ENCODE measurements at regions not wholly inside any gene's neighbourhood (a gene's known extent, or its start where the extent isn't known, plus 50 kb on each side); places are given as distances from the start of the nearest gene placed in this dataset.

DNA sequence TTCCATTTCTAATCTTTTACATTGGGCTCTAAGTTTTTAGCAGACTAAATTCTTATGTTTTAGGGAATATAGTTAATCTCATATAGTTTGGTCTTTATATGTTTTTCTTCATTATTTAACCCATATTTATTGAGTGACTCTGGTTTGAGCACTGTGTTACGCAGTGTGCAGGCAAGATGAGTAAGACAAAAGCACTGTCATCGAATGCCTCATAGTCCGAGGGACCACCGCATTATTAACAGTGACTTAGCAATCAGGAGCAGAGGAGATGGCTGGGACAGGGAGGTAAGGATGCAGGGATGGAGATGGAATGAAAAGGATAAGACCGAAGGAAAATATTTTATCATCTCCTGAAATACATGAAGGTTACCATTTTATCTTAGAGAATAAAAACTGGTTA, 65.2 kb upstream of the CTSC start:
- ATAC-seq (ENCODE audit: low FRiP score in 2 of 2) (peak in 1 of 2 donors; percentile 43), DNase-seq (no peak)
- H3K36me3 ChIP-seq = no peaks in the 10 kb centered on the region
- no peak overlapping the region for H3K4me3 ChIP-seq
- no peaks in the 10 kb centered on the region for H3K9me3 ChIP-seq
- 89 to 94% methylated on average over 5 of the region's 5 CpGs for WGBS, 2 donors
- H3K27me3 ChIP-seq = no peaks in the 10 kb centered on the region
- peak overlapping the region in 2 of 4 donors; percentile 41 to 61 for H3K27ac ChIP-seq
- H3K4me1 ChIP-seq = peaks cover 9 to 20% (median 14%) of the 10 kb centered on the region in 4 donors
- TF ChIP-seq EP300 (IDR thresholded peaks at IDR 0.05) (no peak), CTCF (IDR thresholded peaks at IDR 0.05) (no peak), POLR2A (IDR thresholded peaks at IDR 0.05) (no peak), POLR2AphosphoS5 (IDR thresholded peaks at IDR 0.05) (no peak)

GRCh38 chr11:88402192-88402715, 64.7 kb upstream of the CTSC start:
- no peaks in the 10 kb centered on the region for H3K27me3 ChIP-seq
- no peak for TF ChIP-seq CTCF (IDR thresholded peaks at IDR 0.05)
- TF ChIP-seq EP300 (IDR thresholded peaks at IDR 0.05) = no peak
- TF ChIP-seq POLR2AphosphoS5 (IDR thresholded peaks at IDR 0.05) = no peak
- no peak for TF ChIP-seq POLR2A (IDR thresholded peaks at IDR 0.05)
- WGBS, 2 donors = 17 to 49% methylated on average over 2 of the region's 2 CpGs
- ATAC-seq (ENCODE audit: low FRiP score in 2 of 2) = peak in 1 of 2 donors; percentile 70
- H3K36me3 ChIP-seq = no peaks in the 10 kb centered on the region
- H3K4me1 ChIP-seq = peaks cover 9 to 20% (median 14%) of the 10 kb centered on the region in 4 donors
- H3K9me3 ChIP-seq = no peaks in the 10 kb centered on the region
- H3K27ac ChIP-seq = peak overlapping the region in 3 of 4 donors; percentile 1 to 61 (median 41)
- no peak for DNase-seq
- peak overlapping the region in 1 of 4 donors; percentile 3 for H3K4me3 ChIP-seq

GRCh38 chr11:88398791-88399570, 61.4 kb upstream of the CTSC start:
- H3K4me1 ChIP-seq = peaks cover 6 to 9% (median 8%) of the 10 kb centered on the region in 4 donors
- H3K27me3 ChIP-seq = no peaks in the 10 kb centered on the region
- ATAC-seq (ENCODE audit: low FRiP score in 2 of 2) (no peak), DNase-seq (no peak)
- 65 to 66% methylated on average over 3 of the region's 3 CpGs for WGBS, 2 donors
- H3K9me3 ChIP-seq = no peaks in the 10 kb centered on the region
- no peak overlapping the region for H3K4me3 ChIP-seq
- no peaks in the 10 kb centered on the region for H3K36me3 ChIP-seq
- no peak overlapping the region for H3K27ac ChIP-seq
- TF ChIP-seq POLR2AphosphoS5 (IDR thresholded peaks at IDR 0.05) (no peak), EP300 (IDR thresholded peaks at IDR 0.05) (no peak)

DNA sequence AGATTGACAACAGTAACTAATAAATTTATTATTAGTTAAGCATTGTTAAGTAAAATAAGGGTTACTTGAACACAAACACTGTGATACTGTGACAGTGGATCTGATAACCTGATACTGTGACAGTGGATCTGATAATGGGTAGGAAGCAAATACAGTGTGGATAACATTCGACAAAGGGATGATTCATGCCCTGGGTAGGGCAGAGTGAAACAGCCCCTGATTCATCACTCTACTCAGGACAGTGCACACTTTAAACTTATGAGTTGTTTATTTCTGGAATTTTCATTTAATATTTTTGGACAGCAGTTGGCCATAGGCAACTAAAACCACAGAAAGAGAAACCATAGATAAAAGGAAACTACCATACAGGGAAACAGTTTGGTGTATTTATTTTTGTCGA, 60.8 kb upstream of the CTSC start:
- DNase-seq (no peak), ATAC-seq (ENCODE audit: low FRiP score in 2 of 2) (peak in 1 of 2 donors; percentile 61)
- no peaks in the 10 kb centered on the region for H3K27me3 ChIP-seq
- 38 to 60% methylated on average over 2 of the region's 2 CpGs for WGBS, 2 donors
- H3K27ac ChIP-seq = no peak overlapping the region
- no peak overlapping the region for H3K4me3 ChIP-seq
- no peaks in the 10 kb centered on the region for H3K9me3 ChIP-seq
- H3K4me1 ChIP-seq = peaks cover 6 to 9% (median 8%) of the 10 kb centered on the region in 4 donors
- no peaks in the 10 kb centered on the region for H3K36me3 ChIP-seq
- no peak for TF ChIP-seq POLR2A (IDR thresholded peaks at IDR 0.05)
- no peak for TF ChIP-seq EP300 (IDR thresholded peaks at IDR 0.05)
- no peak for TF ChIP-seq POLR2AphosphoS5 (IDR thresholded peaks at IDR 0.05)
- TF ChIP-seq CTCF (IDR thresholded peaks at IDR 0.05) = no peak

GRCh38 chr11:88390254-88390653, 52.7 kb upstream of the CTSC start:
- DNase-seq = no peak
- Histone ChIP-seq H3K4me3 (no peak overlapping the region), H3K27ac (no peak overlapping the region), H3K9me3 (no peaks in the 10 kb centered on the region), H3K4me1 (no peaks in the 10 kb centered on the region), H3K36me3 (no peaks in the 10 kb centered on the region), H3K27me3 (no peaks in the 10 kb centered on the region)
- no peak for TF ChIP-seq CTCF (IDR thresholded peaks at IDR 0.05)
- TF ChIP-seq POLR2AphosphoS5 (IDR thresholded peaks at IDR 0.05) = no peak
- no peak for TF ChIP-seq POLR2A (IDR thresholded peaks at IDR 0.05)
- TF ChIP-seq EP300 (IDR thresholded peaks at IDR 0.05) = no peak
- ATAC-seq (ENCODE audit: low FRiP score in 2 of 2) = no peak
- 75 to 83% methylated on average over 1 of the region's 1 CpG for WGBS, 2 donors
